Activated naive CD8-positive, alpha-beta T cell treated with anti-CD3 and anti-CD28 coated beads for 36 hours (primary cell): ENCODE measurements at regions not wholly inside any gene's neighbourhood (a gene's known extent, or its start where the extent isn't known, plus 50 kb on each side); places are given as distances from the start of the nearest gene placed in this dataset.

Source experiments
- DNase-seq: peaks from one replicate; pipeline ENCODE4 v3.0.0; 2021
- H3K27ac Mint-ChIP-seq: one replicate; pipeline ENCODE4 v1.8.0; 2022; ENCODE audit warnings: mild to moderate bottlenecking, moderate library complexity, mixed read lengths
- H3K27me3 Mint-ChIP-seq: one replicate; pipeline ENCODE4 v1.8.0; 2022; ENCODE audit warnings: mild to moderate bottlenecking, mixed read lengths
- H3K36me3 Mint-ChIP-seq: one replicate; pipeline ENCODE4 v1.8.0; 2021; ENCODE audit warnings: mild to moderate bottlenecking, mixed read lengths
- H3K4me1 Mint-ChIP-seq: one replicate; pipeline ENCODE4 v1.8.0; 2021; ENCODE audit warnings: mixed read lengths
- H3K4me3 Mint-ChIP-seq: one replicate; pipeline ENCODE4 v1.8.0; 2022; ENCODE audit warnings: mild to moderate bottlenecking, moderate library complexity, mixed read lengths
- H3K9me3 Mint-ChIP-seq: one replicate; pipeline ENCODE4 v1.8.0; 2022; ENCODE audit warnings: mixed read lengths

- DNase-seq, result no peak
- Mint-ChIP-seq H3K27me3 (peaks cover 18% of the 10 kb centered on the region), H3K36me3 (no peaks in the 10 kb centered on the region), H3K9me3 (no peaks in the 10 kb centered on the region), H3K4me1 (no peaks in the 10 kb centered on the region), H3K4me3 (no peak overlapping the region), H3K27ac (no peak overlapping the region)
These were observed 416.2 kb downstream of the MATN1 start for GRCh38 chr1:30307182-30307581.

- DNase-seq, result no peak
- Mint-ChIP-seq H3K9me3 (no peaks in the 10 kb centered on the region), H3K27ac (no peak overlapping the region), H3K4me1 (no peaks in the 10 kb centered on the region), H3K36me3 (no peaks in the 10 kb centered on the region), H3K27me3 (peaks cover 25% of the 10 kb centered on the region), H3K4me3 (no peak overlapping the region)
These were observed 417.9 kb downstream of the MATN1 start for GRCh38 chr1:30305519-30305918.

GRCh38 chr1:30305061-30305460, 418.3 kb downstream of the MATN1 start:
- no peak for DNase-seq
- Mint-ChIP-seq H3K27ac (no peak overlapping the region), H3K36me3 (no peaks in the 10 kb centered on the region), H3K4me1 (no peaks in the 10 kb centered on the region), H3K27me3 (peaks cover 25% of the 10 kb centered on the region), H3K9me3 (no peaks in the 10 kb centered on the region), H3K4me3 (no peak overlapping the region)

GRCh38 chr1:30304080-30304479, 419.3 kb downstream of the MATN1 start:
- H3K9me3 Mint-ChIP-seq, result no peaks in the 10 kb centered on the region
- H3K27me3 Mint-ChIP-seq, result peaks cover 25% of the 10 kb centered on the region
- DNase-seq, result no peak
- H3K4me3 Mint-ChIP-seq, result no peak overlapping the region
- H3K36me3 Mint-ChIP-seq, result no peaks in the 10 kb centered on the region
- no peak overlapping the region for H3K27ac Mint-ChIP-seq
- no peaks in the 10 kb centered on the region for H3K4me1 Mint-ChIP-seq

- peaks cover 24% of the 10 kb centered on the region for H3K27me3 Mint-ChIP-seq
- no peaks in the 10 kb centered on the region for H3K36me3 Mint-ChIP-seq
- no peaks in the 10 kb centered on the region for H3K9me3 Mint-ChIP-seq
- no peak for DNase-seq
- no peak overlapping the region for H3K27ac Mint-ChIP-seq
- H3K4me3 Mint-ChIP-seq, result no peak overlapping the region
- H3K4me1 Mint-ChIP-seq, result no peaks in the 10 kb centered on the region
These were observed 420.0 kb downstream of the MATN1 start for GRCh38 chr1:30303387-30303786.

- peaks cover 19% of the 10 kb centered on the region for H3K27me3 Mint-ChIP-seq
- H3K36me3 Mint-ChIP-seq, result no peaks in the 10 kb centered on the region
- H3K4me1 Mint-ChIP-seq, result no peaks in the 10 kb centered on the region
- H3K9me3 Mint-ChIP-seq, result peaks cover under 1% of the 10 kb centered on the region
- no peak overlapping the region for H3K4me3 Mint-ChIP-seq
- DNase-seq, result no peak
- H3K27ac Mint-ChIP-seq, result no peak overlapping the region
These were observed 420.5 kb downstream of the MATN1 start for GRCh38 chr1:30302858-30303257.

GRCh38 chr1:30300669-30301068, 422.7 kb downstream of the MATN1 start:
- H3K4me3 Mint-ChIP-seq, result no peak overlapping the region
- no peaks in the 10 kb centered on the region for H3K4me1 Mint-ChIP-seq
- no peaks in the 10 kb centered on the region for H3K36me3 Mint-ChIP-seq

GRCh38 chr1:30299393-30299792, 424.0 kb downstream of the MATN1 start:
- H3K27ac Mint-ChIP-seq, result no peak overlapping the region
- H3K9me3 Mint-ChIP-seq, result peaks cover 5% of the 10 kb centered on the region
- no peaks in the 10 kb centered on the region for H3K36me3 Mint-ChIP-seq
- H3K4me1 Mint-ChIP-seq, result no peaks in the 10 kb centered on the region
- DNase-seq, result no peak
- H3K4me3 Mint-ChIP-seq, result no peak overlapping the region
- peaks cover 25% of the 10 kb centered on the region for H3K27me3 Mint-ChIP-seq

More at GRCh38 chr1:30300669-30301068, 422.7 kb downstream of the MATN1 start:
- no peak overlapping the region for H3K27ac Mint-ChIP-seq
- no peak for DNase-seq
- peaks cover 20% of the 10 kb centered on the region for H3K27me3 Mint-ChIP-seq
- peaks cover 5% of the 10 kb centered on the region for H3K9me3 Mint-ChIP-seq

- Mint-ChIP-seq H3K36me3 (no peaks in the 10 kb centered on the region), H3K27me3 (peaks cover 22% of the 10 kb centered on the region), H3K9me3 (peaks cover 5% of the 10 kb centered on the region), H3K27ac (no peak overlapping the region), H3K4me1 (no peaks in the 10 kb centered on the region), H3K4me3 (no peak overlapping the region)
- no peak for DNase-seq
These were observed 427.7 kb downstream of the MATN1 start for GRCh38 chr1:30295674-30296073.

- Mint-ChIP-seq H3K9me3 (peaks cover 5% of the 10 kb centered on the region), H3K36me3 (no peaks in the 10 kb centered on the region), H3K4me3 (no peak overlapping the region), H3K27me3 (peaks cover 24% of the 10 kb centered on the region), H3K4me1 (no peaks in the 10 kb centered on the region), H3K27ac (no peak overlapping the region)
- DNase-seq, result no peak
These were observed 428.1 kb downstream of the MATN1 start for GRCh38 chr1:30295266-30295665.

- H3K4me1 Mint-ChIP-seq, result no peaks in the 10 kb centered on the region
- peaks cover 5% of the 10 kb centered on the region for H3K9me3 Mint-ChIP-seq
- DNase-seq, result no peak
- no peaks in the 10 kb centered on the region for H3K36me3 Mint-ChIP-seq
- no peak overlapping the region for H3K27ac Mint-ChIP-seq
- H3K27me3 Mint-ChIP-seq, result peaks cover 24% of the 10 kb centered on the region
- no peak overlapping the region for H3K4me3 Mint-ChIP-seq
These were observed 428.9 kb downstream of the MATN1 start for GRCh38 chr1:30294508-30294907.

GRCh38 chr1:30292451-30292850, 430.9 kb downstream of the MATN1 start:
- DNase-seq, result no peak
- no peak overlapping the region for H3K27ac Mint-ChIP-seq
- H3K4me3 Mint-ChIP-seq, result no peak overlapping the region
- H3K9me3 Mint-ChIP-seq, result peaks cover 1% of the 10 kb centered on the region
- peaks cover 23% of the 10 kb centered on the region for H3K27me3 Mint-ChIP-seq
- H3K4me1 Mint-ChIP-seq, result no peaks in the 10 kb centered on the region
- H3K36me3 Mint-ChIP-seq, result no peaks in the 10 kb centered on the region

- H3K4me3 Mint-ChIP-seq, result no peak overlapping the region
These were observed 431.9 kb downstream of the MATN1 start for GRCh38 chr1:30291526-30291925.

GRCh38 chr1:30290581-30290980, 432.8 kb downstream of the MATN1 start:
- Mint-ChIP-seq H3K27me3 (peaks cover 17% of the 10 kb centered on the region), H3K36me3 (no peaks in the 10 kb centered on the region), H3K4me1 (no peaks in the 10 kb centered on the region), H3K27ac (no peak overlapping the region), H3K4me3 (no peak overlapping the region), H3K9me3 (no peaks in the 10 kb centered on the region)
- DNase-seq, result no peak

More at GRCh38 chr1:30291526-30291925, 431.9 kb downstream of the MATN1 start:
- DNase-seq, result no peak
- Mint-ChIP-seq H3K36me3 (no peaks in the 10 kb centered on the region), H3K9me3 (no peaks in the 10 kb centered on the region), H3K4me1 (no peaks in the 10 kb centered on the region), H3K27me3 (peaks cover 21% of the 10 kb centered on the region), H3K27ac (no peak overlapping the region)

- no peak overlapping the region for H3K27ac Mint-ChIP-seq
- H3K9me3 Mint-ChIP-seq, result no peaks in the 10 kb centered on the region
- H3K27me3 Mint-ChIP-seq, result peaks cover 13% of the 10 kb centered on the region
- peaks cover 5% of the 10 kb centered on the region for H3K4me1 Mint-ChIP-seq
- DNase-seq, result no peak
- no peaks in the 10 kb centered on the region for H3K36me3 Mint-ChIP-seq
- H3K4me3 Mint-ChIP-seq, result no peak overlapping the region
These were observed 435.4 kb downstream of the MATN1 start for GRCh38 chr1:30287976-30288375.

GRCh38 chr1:30286988-30287839, 436.2 kb downstream of the MATN1 start:
- Mint-ChIP-seq H3K27me3 (peaks cover 13% of the 10 kb centered on the region), H3K4me3 (no peak overlapping the region), H3K4me1 (peaks cover 7% of the 10 kb centered on the region), H3K9me3 (no peaks in the 10 kb centered on the region), H3K36me3 (no peaks in the 10 kb centered on the region), H3K27ac (no peak overlapping the region)
- no peak for DNase-seq
